Stromal cell of bone marrow (primary cell): ENCODE measurements at regions not wholly inside any gene's neighbourhood (a gene's known extent, or its start where the extent isn't known, plus 50 kb on each side); places are given as distances from the start of the nearest gene placed in this dataset.
"Not testable (repeated sequence)": the region's sequence is repeated elsewhere in the genome, so short reads cannot be mapped to it uniquely, and the experiment has no call there.

ENCODE experiments used
- DNase-seq: peaks from one replicate; pipeline ENCODE4 v3.0.0-alpha.2; 2012; ENCODE audit warnings: low read depth

DNA sequence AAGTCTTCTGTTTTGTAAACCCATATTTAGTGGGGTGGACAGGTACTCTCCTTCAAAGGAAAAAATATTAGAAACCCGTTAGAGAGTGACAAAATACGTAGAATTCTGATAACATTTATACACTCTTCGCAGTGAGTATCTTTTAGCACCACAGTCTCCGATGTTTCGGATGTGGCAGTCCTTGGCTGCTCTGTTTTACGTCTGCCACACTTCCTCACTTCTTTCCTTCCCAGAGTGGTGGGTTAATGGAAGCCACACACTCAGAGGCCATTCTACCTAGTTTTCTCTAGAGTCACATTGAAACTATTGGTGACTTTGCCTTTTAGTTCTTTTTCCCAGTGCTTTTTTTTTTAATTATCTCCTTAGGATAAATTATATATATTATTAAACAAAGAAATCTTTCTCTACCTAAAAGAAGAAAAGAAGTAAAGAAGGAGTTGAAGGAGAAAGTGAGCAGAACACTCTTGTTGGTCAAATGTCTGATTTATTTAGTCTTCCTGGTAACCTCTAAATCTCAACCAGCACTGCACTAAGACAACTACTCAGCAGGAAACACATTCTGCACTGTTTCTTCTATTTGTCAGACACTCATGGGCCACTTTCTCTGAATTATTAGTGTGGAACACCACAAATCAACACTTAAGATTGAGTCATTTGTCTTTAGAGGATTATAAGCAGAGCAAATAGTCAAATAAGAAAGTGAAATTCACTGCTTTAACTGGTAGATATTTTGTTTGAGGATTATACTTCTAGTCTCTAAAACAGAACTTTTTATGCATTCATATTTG is 451.3 kb upstream of the TMEFF2 start:
- DNase-seq, result no peak

GRCh38 chr2:192634557-192634956 is 439.8 kb upstream of the TMEFF2 start:
- DNase-seq, result no peak

GRCh38 chr2:192628017-192628416 is 433.3 kb upstream of the TMEFF2 start:
- no peak for DNase-seq

DNA sequence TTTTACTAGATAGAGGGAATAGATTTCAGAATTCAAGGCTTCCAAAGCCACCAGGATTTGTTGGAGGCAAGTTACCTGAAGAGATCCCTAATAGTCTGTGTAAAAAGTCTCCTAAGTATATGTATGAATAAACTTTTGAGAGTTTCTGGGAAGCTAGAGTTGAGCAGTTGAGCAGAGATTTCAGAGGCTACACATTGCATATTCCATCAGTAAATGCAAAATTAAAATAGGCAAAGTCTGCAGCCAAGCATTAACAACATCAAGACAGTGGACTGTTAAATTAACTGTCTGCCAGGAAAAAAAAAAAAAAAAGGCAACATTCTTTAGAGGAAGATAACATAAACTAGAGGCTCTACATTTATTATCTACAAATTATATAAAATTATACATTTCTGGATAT is 420.4 kb upstream of the TMEFF2 start:
- no peak for DNase-seq

DNA sequence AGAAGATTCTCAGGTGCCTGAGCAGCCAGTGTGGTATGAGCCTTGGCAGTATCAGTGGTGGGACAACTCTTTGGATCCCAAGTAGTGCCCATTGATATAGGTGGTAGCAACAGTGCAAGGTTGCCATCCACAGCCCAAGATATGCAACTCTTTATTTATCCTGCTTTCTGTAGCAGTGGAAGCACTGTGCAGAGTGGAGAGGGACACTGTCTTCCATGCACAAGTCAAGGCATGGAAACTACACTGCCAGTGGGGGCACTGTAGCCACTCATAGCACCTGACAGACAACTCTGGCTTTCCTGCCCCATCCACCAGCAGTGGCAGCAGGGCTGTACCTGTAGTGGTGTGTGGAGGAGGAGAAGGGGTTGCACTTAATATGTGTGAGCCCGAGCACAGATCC is 409.6 kb upstream of the TMEFF2 start:
- DNase-seq, result no peak

GRCh38 chr2:192598649-192599048 is 403.9 kb upstream of the TMEFF2 start:
- DNase-seq, result not testable (repeated sequence)

GRCh38 chr2:192593561-192593960 is 398.8 kb upstream of the TMEFF2 start:
- no peak for DNase-seq

DNA sequence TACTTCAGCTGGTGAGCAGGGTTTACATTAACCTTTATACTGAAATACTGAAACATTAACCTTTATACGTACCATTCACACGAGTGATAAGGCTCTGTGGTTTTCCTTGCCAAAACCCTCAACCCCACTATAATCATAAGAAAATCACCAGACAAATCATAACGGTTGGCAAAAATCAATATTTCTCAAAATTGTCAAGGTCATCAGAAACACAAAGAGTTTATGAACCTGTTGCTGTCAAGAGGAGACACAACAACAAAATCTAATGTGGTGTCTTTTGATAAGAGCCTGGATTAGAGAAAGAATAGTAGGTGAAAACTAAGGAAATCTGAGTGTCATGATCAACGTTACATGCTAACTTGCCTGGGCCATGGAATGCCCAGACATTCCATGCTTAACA is 396.9 kb upstream of the TMEFF2 start:
- DNase-seq, result no peak

GRCh38 chr2:192585418-192585817 is 390.7 kb upstream of the TMEFF2 start:
- no peak for DNase-seq

DNA sequence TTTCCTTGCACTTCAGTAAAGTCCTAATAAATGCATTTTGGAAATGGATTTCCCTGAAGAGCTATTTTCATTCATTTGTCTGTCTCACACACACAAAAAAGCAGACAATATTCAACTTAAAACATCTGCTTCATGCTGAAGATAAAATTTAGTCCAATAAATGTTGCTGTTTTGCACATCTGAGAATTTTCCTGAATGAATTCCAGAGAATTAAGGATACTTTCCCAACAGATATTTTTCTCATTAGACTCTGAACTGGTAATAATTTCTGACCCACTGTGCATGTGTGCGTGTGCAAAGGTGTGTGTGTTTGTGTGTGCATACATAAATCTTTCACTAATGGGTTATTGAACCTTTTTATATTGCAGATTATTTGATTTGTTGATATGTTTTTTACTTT is 390.2 kb upstream of the TMEFF2 start:
- DNase-seq, result no peak

GRCh38 chr2:192579965-192580700 is 385.4 kb upstream of the TMEFF2 start:
- no peak for DNase-seq

- no peak for DNase-seq
These were observed 384.0 kb upstream of the TMEFF2 start for GRCh38 chr2:192578780-192579179.

DNA sequence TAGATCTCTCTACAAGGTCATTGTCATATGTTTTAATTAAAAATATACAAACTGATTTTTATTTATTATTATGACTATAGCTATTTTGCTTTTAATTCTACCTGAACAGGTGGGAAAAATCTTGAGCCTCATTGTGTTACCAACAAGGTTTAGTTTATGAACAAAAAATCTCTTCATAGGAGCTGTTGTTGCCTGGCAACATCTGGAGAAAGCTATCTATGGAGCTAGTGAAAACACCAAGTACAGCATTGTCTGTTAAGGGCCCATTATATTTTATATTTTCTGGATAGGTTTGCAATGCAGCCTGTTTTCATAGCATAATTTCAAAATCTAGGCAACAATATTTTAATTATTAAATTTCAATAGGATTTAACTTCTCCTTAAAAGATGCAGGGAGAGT is 383.0 kb upstream of the TMEFF2 start:
- no peak for DNase-seq

DNA sequence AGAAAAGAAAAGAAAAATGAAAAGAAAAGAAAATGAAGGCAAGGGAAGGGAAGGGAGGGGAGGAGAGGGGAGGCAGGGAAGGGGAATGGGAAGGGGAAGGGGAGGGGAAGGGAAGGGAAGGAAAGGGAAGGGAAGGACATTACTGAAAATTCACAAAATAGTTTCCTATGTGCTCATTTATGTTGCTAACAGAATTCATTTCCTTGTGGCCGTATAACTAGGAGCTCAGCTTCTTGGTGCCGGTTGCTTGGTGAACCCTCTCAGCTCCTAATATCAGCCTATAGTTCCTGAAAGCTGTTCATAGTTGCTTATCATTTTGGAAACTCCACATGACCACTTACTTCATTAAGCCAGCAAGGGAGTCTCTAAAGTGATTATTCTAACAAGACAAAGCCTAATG is 379.8 kb upstream of the TMEFF2 start:
- DNase-seq, result no peak

DNA sequence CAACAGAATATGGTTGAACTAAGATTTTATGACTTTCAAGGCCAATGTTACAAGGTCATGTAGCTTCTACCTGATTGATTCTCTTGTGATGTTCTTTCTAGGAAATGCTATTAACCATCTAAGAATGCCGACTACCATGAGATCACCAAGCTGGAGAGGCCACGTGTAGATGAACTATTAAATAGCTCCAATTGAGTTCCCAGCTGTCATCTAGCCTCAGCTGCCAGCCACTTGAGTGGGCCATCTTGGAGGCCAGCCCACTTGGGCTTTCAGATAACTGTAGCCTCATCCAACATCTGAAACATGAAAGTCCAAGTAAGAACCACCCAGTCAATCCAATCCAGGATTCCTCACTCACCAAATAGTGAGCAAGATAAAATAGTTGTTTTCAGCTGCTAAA is 376.9 kb upstream of the TMEFF2 start:
- DNase-seq, result no peak

DNA sequence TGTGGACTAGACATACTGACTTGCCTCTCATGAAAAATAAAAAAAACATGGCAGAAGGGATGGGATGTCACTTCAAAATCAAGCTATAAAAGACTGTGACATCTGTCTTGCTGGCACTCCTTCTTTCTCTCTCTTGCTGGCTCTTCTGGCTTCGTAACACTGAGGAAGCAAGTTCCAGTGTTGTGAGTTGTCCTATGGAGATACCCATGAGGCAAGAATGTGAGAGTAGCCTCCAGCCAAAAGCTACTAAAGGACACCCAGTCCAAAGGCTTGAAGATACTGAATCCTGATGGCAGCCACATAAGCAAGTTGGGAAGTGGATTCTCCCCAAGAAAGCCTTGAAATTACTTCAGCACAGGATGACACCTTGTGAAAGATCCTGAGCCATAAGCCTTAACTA is 376.1 kb upstream of the TMEFF2 start:
- no peak for DNase-seq

- no peak for DNase-seq
These were observed 372.1 kb upstream of the TMEFF2 start for GRCh38 chr2:192566863-192567262.

GRCh38 chr2:192560326-192560725 is 365.6 kb upstream of the TMEFF2 start:
- no peak for DNase-seq

DNA sequence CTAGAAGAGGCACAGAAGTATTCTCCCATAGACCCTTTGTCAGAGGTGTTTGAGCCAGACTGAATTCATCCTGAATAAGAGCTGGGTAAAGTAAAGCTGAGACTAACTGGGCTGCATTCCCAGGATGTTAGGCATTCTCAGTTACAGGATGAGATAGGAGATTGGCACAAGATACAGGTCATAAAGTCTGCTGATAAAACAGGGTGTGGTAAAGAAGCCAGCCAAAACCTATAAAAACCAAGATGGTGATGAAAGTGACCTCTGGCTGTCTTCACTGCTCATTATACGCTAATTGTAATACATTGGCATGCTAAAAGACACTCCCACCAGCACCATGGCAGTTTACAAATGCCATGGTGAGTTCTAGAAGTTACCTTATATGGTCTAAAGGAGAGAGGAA is 364.9 kb upstream of the TMEFF2 start:
- no peak for DNase-seq

DNA sequence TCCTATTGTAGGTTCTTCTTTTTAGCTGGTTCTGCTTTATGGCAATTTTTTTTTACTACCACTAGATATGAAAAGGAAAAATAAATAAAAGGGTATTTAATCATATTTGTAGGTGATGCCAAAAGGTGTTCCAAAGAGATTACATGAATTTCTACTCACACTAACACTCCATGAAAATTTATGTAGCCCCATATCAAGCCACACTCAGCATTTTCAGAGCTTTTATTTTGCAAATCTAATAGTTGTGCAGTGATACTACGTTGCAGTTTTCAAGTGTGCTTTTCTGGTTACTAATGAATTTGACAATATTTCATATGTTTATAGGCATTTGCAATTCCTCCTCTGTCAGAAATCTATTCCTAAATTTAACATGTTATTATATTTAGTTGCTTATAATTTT is 363.9 kb upstream of the TMEFF2 start:
- no peak for DNase-seq

DNA sequence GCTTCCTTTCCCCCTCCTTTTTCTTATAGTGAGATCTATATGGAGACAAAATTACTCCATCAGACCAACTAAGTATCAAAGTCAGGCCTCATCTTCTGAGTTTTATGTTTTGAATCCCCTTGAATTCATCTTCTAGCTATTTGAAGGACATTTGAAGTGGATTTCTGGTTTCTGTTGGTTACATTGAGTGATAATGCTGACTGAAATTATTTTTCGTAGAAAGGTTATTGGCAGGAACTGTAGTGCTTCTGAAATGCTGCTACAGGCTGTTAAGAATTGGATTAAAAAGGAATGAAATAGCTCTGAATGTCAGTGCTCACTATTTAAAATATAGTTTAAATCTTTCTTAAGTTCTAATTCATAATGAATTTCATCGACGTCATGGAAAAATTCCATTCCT is 361.0 kb upstream of the TMEFF2 start:
- no peak for DNase-seq

DNA sequence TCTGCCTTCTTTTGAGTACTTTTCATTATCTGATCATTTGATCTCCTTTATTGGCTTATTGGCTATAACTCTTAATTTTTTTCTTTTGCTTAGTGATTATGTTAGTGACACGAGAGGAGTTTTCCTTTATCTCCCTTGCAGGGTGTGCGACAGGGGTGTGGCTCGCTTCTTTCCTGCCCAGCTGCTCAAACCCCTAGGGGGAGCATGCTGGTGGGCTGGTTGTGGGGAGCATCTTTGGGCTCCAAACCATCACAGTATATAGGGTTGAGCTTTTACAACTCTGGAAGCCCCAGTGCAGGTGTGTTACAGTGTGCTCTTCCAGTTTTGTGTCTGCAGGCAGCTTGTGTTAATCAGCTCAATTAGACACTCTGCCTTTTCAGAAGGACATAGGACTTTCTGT is 357.0 kb upstream of the TMEFF2 start:
- no peak for DNase-seq

- no peak for DNase-seq
These were observed 351.8 kb upstream of the TMEFF2 start for GRCh38 chr2:192546565-192546964.
